ENCODE measurements at regions not wholly inside any gene's neighbourhood (a gene's known extent, or its start where the extent isn't known, plus 50 kb on each side); places are given as distances from the start of the nearest gene placed in this dataset.

DNA sequence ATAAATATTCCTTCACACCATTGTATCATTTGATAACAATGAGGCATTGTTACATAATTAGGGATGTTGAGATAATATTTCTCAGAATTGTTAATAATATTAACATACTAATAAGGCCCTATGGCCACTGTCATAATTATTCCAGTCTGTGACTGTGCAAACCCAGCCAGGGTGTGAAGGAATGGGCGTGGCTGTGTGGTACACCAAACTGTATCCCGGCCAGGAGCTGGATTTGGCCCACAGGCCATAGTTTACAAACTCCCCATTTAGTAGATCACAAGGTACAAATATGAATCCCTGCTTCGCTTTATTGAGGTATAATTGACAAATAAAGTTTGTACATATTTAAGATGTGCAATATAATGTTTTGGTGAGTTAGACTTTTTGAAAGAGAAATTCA, 894.7 kb downstream of the C6orf118 start:
- TF ChIP-seq CTCF (IDR thresholded peaks at IDR 0.05; ENCODE audit: low read depth, low read length) (no peak), EZH2phosphoT487 (IDR thresholded peaks at IDR 0.05; ENCODE audit: low read depth) (no peak)
